CD14-positive monocyte (primary cell): ENCODE measurements at regions not wholly inside any gene's neighbourhood (a gene's known extent, or its start where the extent isn't known, plus 50 kb on each side); places are given as distances from the start of the nearest gene placed in this dataset.
"Not testable (repeated sequence)": the region's sequence is repeated elsewhere in the genome, so short reads cannot be mapped to it uniquely, and the experiment has no call there.

Source experiments
- DNase-seq, 3 donors: peaks; one replicate each; pipeline ENCODE4 v3.0.0-alpha.2; 2011 to 2022
- H2AFZ ChIP-seq: 2 replicates; pipeline ENCODE4 v1.6.0; 2012; ENCODE audit warnings: mild to moderate bottlenecking, low read depth, low read length, inconsistent platforms; ENCODE audit not compliant: insufficient read depth, poor library complexity, severe bottlenecking
- H3K27ac ChIP-seq, 2 donors: 1 replicate in 1 of 2; 2 replicates in 1 of 2; pipeline ENCODE4 v1.5.1; 2012 to 2013; ENCODE audit warnings: low read length in 2 of 2, control low read depth in 1 of 2, inconsistent platforms in 1 of 2, low read depth in 1 of 2, mild to moderate bottlenecking in 1 of 2
- H3K27me3 ChIP-seq, 2 donors: one replicate each; pipeline versions ENCODE4 v1.6.0 to v1.6.1; 2011 to 2013; ENCODE audit warnings: low read length in 2 of 2; ENCODE audit not compliant: control insufficient read depth in 2 of 2, insufficient read depth in 2 of 2
- H3K36me3 ChIP-seq, 2 donors: replicated peaks in 1 of 2; 1 replicate in 1 of 2; 2 replicates in 1 of 2; pipeline versions ENCODE4 v1.5.1 to v1.6.1; 2012 to 2013; ENCODE audit warnings: low read length in 2 of 2, control low read depth in 1 of 2, inconsistent platforms in 1 of 2, mild to moderate bottlenecking in 1 of 2; ENCODE audit not compliant: insufficient read depth in 2 of 2, control insufficient read depth in 1 of 2
- H3K4me1 ChIP-seq, 2 donors: 1 replicate in 1 of 2; 2 replicates in 1 of 2; pipeline versions ENCODE4 v1.5.1 to v1.6.1; 2012 to 2013; ENCODE audit warnings: low read length in 2 of 2, control low read depth in 1 of 2, inconsistent platforms in 1 of 2, mild to moderate bottlenecking in 1 of 2, moderate library complexity in 1 of 2; ENCODE audit not compliant: insufficient read depth in 2 of 2, control insufficient read depth in 1 of 2
- H3K4me2 ChIP-seq: replicated peaks from 2 replicates; pipeline ENCODE3; 2012; ENCODE audit warnings: low read length, moderate library complexity, mild to moderate bottlenecking; ENCODE audit not compliant: poor library complexity, severe bottlenecking; ENCODE audit errors: extremely low read depth
- H3K4me3 ChIP-seq, 3 experiments: fragments of 200-600 bp in 1 of 3; sonication (generic) in 1 of 3; replicated peaks in 1 of 3; 1 replicate in 2 of 3; 2 replicates in 1 of 3; pipeline ENCODE4 v1.5.1; 2011 to 2013; ENCODE audit warnings: low read length in 3 of 3, mild to moderate bottlenecking in 3 of 3, control low read depth in 2 of 3, low read depth in 2 of 3, inconsistent platforms in 1 of 3, moderate library complexity in 1 of 3
- H3K79me2 ChIP-seq: 2 replicates; pipeline ENCODE4 v1.6.0; 2012; ENCODE audit warnings: mild to moderate bottlenecking, control low read depth, inconsistent platforms, low read length, moderate library complexity; ENCODE audit not compliant: insufficient read depth
- H3K9ac ChIP-seq: 2 replicates; pipeline ENCODE4 v1.6.0; 2017; ENCODE audit warnings: low read length, mild to moderate bottlenecking; ENCODE audit not compliant: insufficient read depth, poor library complexity, severe bottlenecking
- H3K9me3 ChIP-seq, 2 donors: replicated peaks in 1 of 2; 1 replicate in 1 of 2; 2 replicates in 1 of 2; pipeline versions ENCODE4 v1.5.1 to v1.6.1; 2012 to 2013; ENCODE audit warnings: low read length in 2 of 2, control low read depth in 1 of 2; ENCODE audit not compliant: control insufficient read depth in 1 of 2, insufficient read depth in 1 of 2
- H4K20me1 ChIP-seq: 2 replicates; pipeline ENCODE4 v1.6.0; 2012; ENCODE audit warnings: mild to moderate bottlenecking, low read length, control low read depth, moderate library complexity; ENCODE audit not compliant: insufficient read depth
- H3K27ac Mint-ChIP-seq, 7 donors: one replicate each; pipeline ENCODE4 v1.8.0; 2020; ENCODE audit warnings: mild to moderate bottlenecking in 7 of 7, mixed read lengths in 7 of 7, moderate library complexity in 6 of 7, inconsistent platforms in 2 of 7
- H3K27me3 Mint-ChIP-seq, 3 donors: one replicate each; pipeline ENCODE4 v1.8.0; 2021 to 2022; ENCODE audit warnings: low read depth in 3 of 3, mild to moderate bottlenecking in 3 of 3, mixed read lengths in 3 of 3, moderate library complexity in 3 of 3, inconsistent platforms in 1 of 3
- H3K36me3 Mint-ChIP-seq, 2 donors: one replicate each; pipeline ENCODE4 v1.8.0; 2020; ENCODE audit warnings: mixed read lengths in 2 of 2, inconsistent platforms in 1 of 2, mild to moderate bottlenecking in 1 of 2
- H3K4me1 Mint-ChIP-seq: one replicate; pipeline ENCODE4 v1.8.0; 2020; ENCODE audit warnings: mild to moderate bottlenecking, mixed read lengths
- H3K4me3 Mint-ChIP-seq, 2 donors: one replicate each; pipeline ENCODE4 v1.8.0; 2020; ENCODE audit warnings: mild to moderate bottlenecking in 2 of 2, mixed read lengths in 2 of 2, moderate library complexity in 1 of 2
- H3K9me3 Mint-ChIP-seq, 7 donors: one replicate each; pipeline ENCODE4 v1.8.0; 2020 to 2022; ENCODE audit warnings: mixed read lengths in 7 of 7, mild to moderate bottlenecking in 6 of 7, moderate library complexity in 6 of 7, inconsistent platforms in 2 of 7
- CTCF ChIP-seq: fragments of 200-600 bp; IDR thresholded peaks from one replicate; pipeline ENCODE4 v1.8.0; 2022; ENCODE audit warnings: antibody characterized with exemption, mild to moderate bottlenecking
- WGBS: methylation state at CpG from one replicate; pipeline ENCODE4 v1.1.5; 2013; ENCODE audit warnings: missing lambda C conversion rate; ENCODE audit not compliant: insufficient coverage; 5-methylcytosine and 5-hydroxymethylcytosine counted together
- intact Hi-C, 2 donors: fragments of 100-400 bp; cut with micrococcal nuclease; formaldehyde crosslinking; loops; one replicate each; pipeline versions ENCODE4 v1.15.0 to v1.15.1; 2023

- H3K36me3 ChIP-seq = no peaks in the 10 kb centered on the region
- TF ChIP-seq CTCF = no peak
- H3K4me2 ChIP-seq = no peak overlapping the region
- no peaks in the 10 kb centered on the region for H3K4me1 ChIP-seq
- H3K27ac ChIP-seq = no peak overlapping the region
- Mint-ChIP-seq H3K36me3 (no peaks in the 10 kb centered on the region), H3K27ac (no peak overlapping the region), H3K27me3 (peaks cover 39 to 57% (median 44%) of the 10 kb centered on the region in 3 donors), H3K9me3 (peaks cover 6 to 33% (median 30%) of the 10 kb centered on the region in 7 donors), H3K4me3 (peak overlapping the region in 1 of 2 donors; percentile 75), H3K4me1 (no peaks in the 10 kb centered on the region)
- H4K20me1 ChIP-seq = no peaks in the 10 kb centered on the region
- DNase-seq = no peak
- H2AFZ ChIP-seq = no peak overlapping the region
- H3K9ac ChIP-seq = no peak overlapping the region
- intact Hi-C loops = no loop called here
- no peak overlapping the region for H3K4me3 ChIP-seq
- H3K27me3 ChIP-seq = peaks cover 9 to 42% of the 10 kb centered on the region in 2 donors
- peaks cover 13% of the 10 kb centered on the region in 2 donors for H3K9me3 ChIP-seq
- H3K79me2 ChIP-seq = no peaks in the 10 kb centered on the region
- 22% methylated on average over 49 of the region's 52 CpGs for WGBS
Measured at GRCh38 chr6:28615955-28616747, 90.5 kb downstream of the GPX5 start.

GRCh38 chr6:28618898-28619555 is 93.3 kb downstream of the GPX5 start:
- no peak overlapping the region for H3K4me3 Mint-ChIP-seq
- Histone ChIP-seq H4K20me1 (no peaks in the 10 kb centered on the region), H3K4me2 (no peak overlapping the region), H3K4me1 (no peaks in the 10 kb centered on the region), H3K4me3 (no peak overlapping the region), H2AFZ (no peak overlapping the region), H3K79me2 (no peaks in the 10 kb centered on the region), H3K27ac (no peak overlapping the region), H3K36me3 (no peaks in the 10 kb centered on the region), H3K9ac (no peak overlapping the region), H3K27me3 (peaks cover 9 to 42% of the 10 kb centered on the region in 2 donors), H3K9me3 (peaks cover 13% of the 10 kb centered on the region in 2 donors)
- TF ChIP-seq CTCF = no peak
- no peak overlapping the region for H3K27ac Mint-ChIP-seq
- no peaks in the 10 kb centered on the region for H3K36me3 Mint-ChIP-seq
- peaks cover 38 to 50% (median 44%) of the 10 kb centered on the region in 3 donors for H3K27me3 Mint-ChIP-seq
- H3K9me3 Mint-ChIP-seq = peaks cover 8 to 42% (median 33%) of the 10 kb centered on the region in 7 donors
- H3K4me1 Mint-ChIP-seq = no peaks in the 10 kb centered on the region
- intact Hi-C loops = no loop called here
- DNase-seq = no peak

- peaks cover 23 to 32% (median 27%) of the 10 kb centered on the region in 3 donors for H3K27me3 Mint-ChIP-seq
- H4K20me1 ChIP-seq, H3K4me2 ChIP-seq, intact Hi-C loops, H3K79me2 ChIP-seq, H3K4me3 ChIP-seq, H2AFZ ChIP-seq, H3K9ac ChIP-seq, H3K4me1 Mint-ChIP-seq, H3K4me1 ChIP-seq, H3K27ac ChIP-seq, DNase-seq, H3K9me3 ChIP-seq, H3K36me3 ChIP-seq, H3K36me3 Mint-ChIP-seq, H3K27ac Mint-ChIP-seq: not testable (repeated sequence)
- H3K9me3 Mint-ChIP-seq = peaks cover 8 to 29% (median 19%) of the 10 kb centered on the region in 7 donors
- 45% methylated on average over 10 of the region's 22 CpGs for WGBS
- peak overlapping the region in 1 of 2 donors; percentile 12 for H3K4me3 Mint-ChIP-seq
- H3K27me3 ChIP-seq = peaks cover 5 to 27% of the 10 kb centered on the region in 2 donors
Measured at GRCh38 chr6:28621268-28621667, 95.6 kb downstream of the GPX5 start.
